Type B pancreatic cell (in vitro differentiated cells): ENCODE measurements at regions not wholly inside any gene's neighbourhood (a gene's known extent, or its start where the extent isn't known, plus 50 kb on each side); places are given as distances from the start of the nearest gene placed in this dataset.

Experiments used
- DNase-seq: peaks from one replicate; pipeline ENCODE4 v3.0.0; 2021; ENCODE audit warnings: mixed read lengths; ENCODE audit not compliant: unreplicated experiment; ENCODE audit errors: extremely low spot score
- H3K27ac Mint-ChIP-seq: 2 replicates; pipeline ENCODE4 v1.8.0; 2021; ENCODE audit warnings: mild to moderate bottlenecking, mixed read lengths
- H3K27me3 Mint-ChIP-seq: 2 replicates; pipeline ENCODE4 v1.8.0; 2021; ENCODE audit warnings: mixed read lengths
- H3K36me3 Mint-ChIP-seq: 2 replicates; pipeline ENCODE4 v1.8.0; 2021; ENCODE audit warnings: mixed read lengths
- H3K4me1 Mint-ChIP-seq: one replicate; pipeline ENCODE4 v1.8.0; 2021; ENCODE audit warnings: mixed read lengths; ENCODE audit not compliant: unreplicated experiment
- H3K4me3 Mint-ChIP-seq: 2 replicates; pipeline ENCODE4 v1.8.0; 2021; ENCODE audit warnings: mild to moderate bottlenecking, mixed read lengths
- H3K9me3 Mint-ChIP-seq: 2 replicates; pipeline ENCODE4 v1.8.0; 2021; ENCODE audit warnings: mixed read lengths
- TF ChIP-seq, protein P1 (sequence below): fragments of 200-600 bp; sonication (generic); conservative IDR thresholded peaks from 2 replicates; pipeline ENCODE4 v1.5.0; 2021; ENCODE audit warnings: antibody characterized with exemption, mild to moderate bottlenecking

DNA sequence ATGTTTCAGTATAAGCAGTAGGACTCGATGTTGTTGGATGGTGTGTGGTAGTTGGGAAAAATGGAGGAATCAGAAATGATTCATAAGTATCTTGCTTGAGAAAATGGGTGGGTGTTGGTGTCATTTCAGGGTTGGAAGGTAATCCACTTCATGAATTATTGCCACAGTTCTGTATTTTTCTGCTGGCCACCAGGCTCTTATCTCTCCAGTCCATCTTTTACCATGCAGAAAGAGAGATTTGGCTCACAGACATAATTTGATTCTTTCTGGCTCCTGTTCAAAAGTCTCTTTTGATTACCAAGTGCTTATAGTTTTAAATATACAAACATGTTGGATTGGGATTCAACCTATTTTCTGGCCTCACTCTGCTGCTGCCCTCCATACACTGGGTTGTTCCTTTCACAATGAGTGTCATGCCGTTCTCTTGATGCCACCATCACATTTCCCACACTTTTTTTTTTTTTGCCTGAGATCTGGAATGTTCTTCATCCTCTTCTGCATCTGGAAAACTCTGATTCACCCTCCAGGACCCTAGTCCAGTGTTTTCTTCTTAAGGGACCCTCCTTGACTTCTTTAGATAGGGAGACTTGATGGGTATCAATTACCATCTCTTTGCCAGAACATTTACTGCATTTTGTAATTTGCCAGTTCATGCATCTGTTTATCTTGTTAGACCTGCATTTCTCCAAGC is 69.4 kb upstream of the GAP43 start:
- Mint-ChIP-seq H3K27me3 (no peaks in the 10 kb centered on the region), H3K36me3 (no peaks in the 10 kb centered on the region), H3K4me3 (no peak overlapping the region), H3K9me3 (peaks cover 4% of the 10 kb centered on the region), H3K4me1 (peaks cover 19% of the 10 kb centered on the region), H3K27ac (no peak overlapping the region)
- DNase-seq = no peak
- TF ChIP-seq, protein P1, sequence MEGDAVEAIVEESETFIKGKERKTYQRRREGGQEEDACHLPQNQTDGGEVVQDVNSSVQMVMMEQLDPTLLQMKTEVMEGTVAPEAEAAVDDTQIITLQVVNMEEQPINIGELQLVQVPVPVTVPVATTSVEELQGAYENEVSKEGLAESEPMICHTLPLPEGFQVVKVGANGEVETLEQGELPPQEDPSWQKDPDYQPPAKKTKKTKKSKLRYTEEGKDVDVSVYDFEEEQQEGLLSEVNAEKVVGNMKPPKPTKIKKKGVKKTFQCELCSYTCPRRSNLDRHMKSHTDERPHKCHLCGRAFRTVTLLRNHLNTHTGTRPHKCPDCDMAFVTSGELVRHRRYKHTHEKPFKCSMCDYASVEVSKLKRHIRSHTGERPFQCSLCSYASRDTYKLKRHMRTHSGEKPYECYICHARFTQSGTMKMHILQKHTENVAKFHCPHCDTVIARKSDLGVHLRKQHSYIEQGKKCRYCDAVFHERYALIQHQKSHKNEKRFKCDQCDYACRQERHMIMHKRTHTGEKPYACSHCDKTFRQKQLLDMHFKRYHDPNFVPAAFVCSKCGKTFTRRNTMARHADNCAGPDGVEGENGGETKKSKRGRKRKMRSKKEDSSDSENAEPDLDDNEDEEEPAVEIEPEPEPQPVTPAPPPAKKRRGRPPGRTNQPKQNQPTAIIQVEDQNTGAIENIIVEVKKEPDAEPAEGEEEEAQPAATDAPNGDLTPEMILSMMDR = no peak

DNA sequence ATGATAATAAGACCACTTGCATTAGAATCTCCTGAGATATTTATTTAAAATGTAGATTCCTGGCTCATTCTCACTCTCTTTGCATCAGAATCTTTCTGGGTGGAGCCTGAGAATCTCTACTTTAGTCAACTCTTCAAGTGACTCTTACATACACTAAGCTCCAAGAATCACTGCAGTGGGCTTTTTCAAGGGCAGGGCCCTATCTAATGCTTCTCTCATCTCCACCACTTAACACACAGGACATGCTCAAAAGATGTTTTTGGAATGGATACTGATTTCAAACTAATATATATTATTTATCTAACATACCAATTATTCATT is 68.9 kb upstream of the GAP43 start:
- DNase-seq = no peak
- no peak overlapping the region for H3K27ac Mint-ChIP-seq

DNA sequence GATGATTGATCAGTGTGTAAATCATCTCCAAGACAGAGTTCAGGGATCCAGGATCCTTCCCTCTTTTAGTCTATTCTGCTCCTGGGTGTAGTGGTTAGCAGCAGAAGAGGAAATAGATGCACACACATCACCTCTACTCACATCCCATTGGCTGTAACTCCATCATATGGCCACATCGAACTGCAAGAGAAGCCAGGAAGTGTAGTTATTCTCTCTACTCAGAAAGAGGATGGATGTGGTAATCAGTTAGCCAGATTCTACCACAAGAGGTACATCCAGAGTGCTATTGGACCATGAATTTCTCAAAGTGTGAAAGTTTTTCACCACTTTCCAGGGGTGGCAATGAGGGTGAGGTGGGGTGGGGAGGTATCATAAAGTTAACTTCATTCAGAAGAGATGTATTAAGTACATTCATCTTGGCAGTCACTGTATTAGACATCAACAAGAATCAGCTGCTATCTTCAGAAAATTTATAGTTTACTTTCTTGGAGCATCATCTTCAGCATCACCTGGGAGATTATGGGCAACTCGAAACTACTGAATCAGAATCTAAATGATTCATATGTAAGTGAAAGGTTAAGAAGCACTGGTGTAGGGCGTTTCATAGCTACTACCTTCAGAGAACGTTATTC is 60.6 kb upstream of the GAP43 start:
- DNase-seq = no peak
- TF ChIP-seq, protein P1 = no peak
- no peak overlapping the region for H3K4me3 Mint-ChIP-seq
- no peaks in the 10 kb centered on the region for H3K27me3 Mint-ChIP-seq
- H3K4me1 Mint-ChIP-seq = no peaks in the 10 kb centered on the region
- no peak overlapping the region for H3K27ac Mint-ChIP-seq
- no peaks in the 10 kb centered on the region for H3K36me3 Mint-ChIP-seq
- H3K9me3 Mint-ChIP-seq = no peaks in the 10 kb centered on the region

More for the DNA sequence above, 68.9 kb upstream of the GAP43 start:
- Mint-ChIP-seq H3K4me1 (peaks cover 19% of the 10 kb centered on the region), H3K36me3 (no peaks in the 10 kb centered on the region), H3K27me3 (no peaks in the 10 kb centered on the region), H3K4me3 (no peak overlapping the region), H3K9me3 (peaks cover 4% of the 10 kb centered on the region)
- TF ChIP-seq, protein P1 = no peak

DNA sequence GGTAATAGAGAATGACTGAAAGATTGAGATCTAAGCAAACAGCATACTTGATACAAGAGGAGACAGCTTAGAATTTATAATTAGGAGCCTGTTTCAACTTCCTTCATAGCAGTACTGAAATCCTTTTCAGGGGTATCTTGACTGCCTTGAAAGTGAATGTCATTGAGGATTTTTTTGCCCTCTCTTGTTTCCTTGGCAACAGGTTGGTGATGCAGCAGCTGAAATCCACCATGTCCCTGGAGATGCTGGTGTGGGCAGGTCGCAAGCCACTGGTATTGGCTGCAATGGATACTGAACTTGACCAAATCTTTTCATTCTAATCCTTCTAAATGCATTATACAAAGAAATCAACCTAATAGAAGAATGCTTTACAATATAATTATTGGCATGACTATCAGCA is 59.3 kb upstream of the GAP43 start:
- Mint-ChIP-seq H3K27me3 (no peaks in the 10 kb centered on the region), H3K4me1 (no peaks in the 10 kb centered on the region), H3K27ac (no peak overlapping the region), H3K4me3 (no peak overlapping the region), H3K36me3 (no peaks in the 10 kb centered on the region), H3K9me3 (no peaks in the 10 kb centered on the region)
- DNase-seq = no peak
- TF ChIP-seq, protein P1 = no peak

DNA sequence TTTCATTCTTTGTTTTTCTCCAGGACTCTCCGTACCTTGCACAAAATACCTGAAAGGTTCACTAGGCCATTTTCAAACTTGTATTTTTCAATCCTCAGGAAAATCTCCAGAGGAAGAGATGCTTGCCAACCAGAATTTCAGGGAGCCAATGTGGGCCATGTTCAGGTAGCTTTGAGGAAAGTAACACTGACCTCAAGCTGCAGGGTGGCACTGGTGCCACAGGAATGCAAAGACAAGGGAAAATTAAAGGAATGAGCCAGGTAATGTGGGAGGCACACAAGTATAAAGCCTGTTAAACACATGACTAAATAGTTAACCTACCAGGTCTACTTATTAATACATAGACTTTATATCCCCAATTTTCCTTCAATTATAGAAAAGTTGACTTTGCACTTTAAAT is 51.9 kb upstream of the GAP43 start:
- no peak overlapping the region for H3K4me3 Mint-ChIP-seq
- H3K36me3 Mint-ChIP-seq = no peaks in the 10 kb centered on the region
- TF ChIP-seq, protein P1 = no peak
- no peak overlapping the region for H3K27ac Mint-ChIP-seq
- no peaks in the 10 kb centered on the region for H3K27me3 Mint-ChIP-seq
- H3K9me3 Mint-ChIP-seq = no peaks in the 10 kb centered on the region
- DNase-seq = no peak
- no peaks in the 10 kb centered on the region for H3K4me1 Mint-ChIP-seq
